Neural progenitor cell (in vitro differentiated cells): ENCODE measurements at regions not wholly inside any gene's neighbourhood (a gene's known extent, or its start where the extent isn't known, plus 50 kb on each side); places are given as distances from the start of the nearest gene placed in this dataset.

ENCODE experiments used
- DNase-seq: peaks from one replicate; pipeline ENCODE4 v3.0.0-alpha.2; 2016; ENCODE audit warnings: low spot score
- H2AFZ ChIP-seq: fragments of 200-600 bp; sonication (generic); replicated peaks from 2 replicates; pipeline ENCODE4 v1.6.1; 2016; ENCODE audit warnings: antibody characterized with exemption
- H3F3A ChIP-seq: fragments of 200-600 bp; sonication (generic); 2 replicates; pipeline ENCODE4 v1.6.1; 2016; ENCODE audit warnings: antibody characterized with exemption, low read depth
- H3K27ac ChIP-seq: fragments of 200-600 bp; sonication (generic); 2 replicates; pipeline ENCODE4 v1.5.1; 2016; ENCODE audit warnings: mild to moderate bottlenecking
- H3K27me3 ChIP-seq: fragments of 200-600 bp; sonication (generic); 2 replicates; pipeline ENCODE4 v1.6.1; 2016; ENCODE audit warnings: mild to moderate bottlenecking, moderate library complexity
- H3K36me3 ChIP-seq: fragments of 200-600 bp; sonication (generic); 2 replicates; pipeline ENCODE4 v1.5.1; 2016
- H3K4me1 ChIP-seq: fragments of 200-600 bp; sonication (generic); 2 replicates; pipeline ENCODE4 v1.6.1; 2016; ENCODE audit warnings: mixed run types
- H3K4me2 ChIP-seq: fragments of 200-600 bp; sonication (generic); 2 replicates; pipeline ENCODE4 v1.6.1; 2016
- H3K4me3 ChIP-seq: fragments of 200-600 bp; sonication (generic); 2 replicates; pipeline ENCODE4 v1.5.1; 2016
- H3K79me2 ChIP-seq: fragments of 200-600 bp; sonication (generic); 2 replicates; pipeline ENCODE4 v1.6.1; 2016; ENCODE audit warnings: low read depth
- H3K9ac ChIP-seq: fragments of 200-600 bp; sonication (generic); 2 replicates; pipeline ENCODE4 v1.6.1; 2016
- H3K9me3 ChIP-seq: fragments of 200-600 bp; sonication (generic); 2 replicates; pipeline ENCODE4 v1.5.1; 2016; ENCODE audit warnings: low read depth
- H4K20me1 ChIP-seq: fragments of 200-600 bp; sonication (generic); 2 replicates; pipeline ENCODE4 v1.6.1; 2016; ENCODE audit warnings: low read depth
- H3K27ac Mint-ChIP-seq: 3 replicates; pipeline ENCODE4 v1.8.0; 2021; ENCODE audit warnings: mixed read lengths
- H3K27me3 Mint-ChIP-seq: 2 replicates; pipeline ENCODE4 v1.8.0; 2022; ENCODE audit warnings: low read depth, mild to moderate bottlenecking, inconsistent platforms, moderate library complexity, mixed read lengths; ENCODE audit not compliant: insufficient read depth
- H3K36me3 Mint-ChIP-seq: 3 replicates; pipeline ENCODE4 v1.8.0; 2021; ENCODE audit warnings: mixed read lengths
- H3K4me1 Mint-ChIP-seq: 3 replicates; pipeline ENCODE4 v1.8.0; 2021; ENCODE audit warnings: mixed read lengths
- H3K4me3 Mint-ChIP-seq: 3 replicates; pipeline ENCODE4 v1.8.0; 2021; ENCODE audit warnings: mild to moderate bottlenecking, moderate library complexity, mixed read lengths
- H3K9me3 Mint-ChIP-seq: 3 replicates; pipeline ENCODE4 v1.8.0; 2020; ENCODE audit warnings: mixed read lengths
- CTCF ChIP-seq: fragments of 200-600 bp; sonication (generic); IDR thresholded peaks from 2 replicates; pipeline ENCODE4 v1.5.1; 2017; ENCODE audit warnings: antibody characterized with exemption, mild to moderate bottlenecking
- EZH2 ChIP-seq: fragments of 200-600 bp; sonication (generic); IDR thresholded peaks from 2 replicates; pipeline ENCODE4 v1.6.1; 2017; ENCODE audit warnings: antibody characterized with exemption, mild to moderate bottlenecking, moderate library complexity
- EZH2phosphoT487 ChIP-seq: fragments of 200-600 bp; sonication (generic); IDR thresholded peaks from 2 replicates; pipeline ENCODE4 v1.6.1; 2017; ENCODE audit warnings: antibody characterized with exemption

- Histone ChIP-seq H3F3A (no peaks in the 10 kb centered on the region), H3K36me3 (no peaks in the 10 kb centered on the region), H4K20me1 (no peaks in the 10 kb centered on the region), H3K4me3 (no peak overlapping the region), H3K9ac (no peak overlapping the region), H3K79me2 (no peaks in the 10 kb centered on the region), H3K27me3 (no peaks in the 10 kb centered on the region), H3K9me3 (no peaks in the 10 kb centered on the region), H2AFZ (no peak overlapping the region), H3K4me1 (no peaks in the 10 kb centered on the region), H3K4me2 (no peak overlapping the region), H3K27ac (no peak overlapping the region)
- Mint-ChIP-seq H3K9me3 (peaks cover 11% of the 10 kb centered on the region), H3K27ac (no peak overlapping the region), H3K4me1 (no peaks in the 10 kb centered on the region), H3K27me3 (no peaks in the 10 kb centered on the region), H3K4me3 (no peak overlapping the region), H3K36me3 (no peaks in the 10 kb centered on the region)
- DNase-seq: no peak
- no peak for TF ChIP-seq EZH2phosphoT487
- TF ChIP-seq CTCF: no peak
- no peak for TF ChIP-seq EZH2
These were observed 165.1 kb downstream of the CENPC start for GRCh38 chr4:67380154-67380553.

GRCh38 chr4:67375291-67375690 is 170.0 kb downstream of the CENPC start:
- Histone ChIP-seq H3K9ac (no peak overlapping the region), H2AFZ (no peak overlapping the region), H3K79me2 (no peaks in the 10 kb centered on the region), H3F3A (no peaks in the 10 kb centered on the region), H3K9me3 (no peaks in the 10 kb centered on the region), H3K36me3 (no peaks in the 10 kb centered on the region), H3K4me2 (no peak overlapping the region), H3K4me3 (no peak overlapping the region), H3K27ac (no peak overlapping the region), H3K27me3 (no peaks in the 10 kb centered on the region), H3K4me1 (peaks cover 3% of the 10 kb centered on the region), H4K20me1 (no peaks in the 10 kb centered on the region)
- TF ChIP-seq EZH2 (no peak), CTCF (no peak), EZH2phosphoT487 (no peak)
- Mint-ChIP-seq H3K27me3 (no peaks in the 10 kb centered on the region), H3K27ac (no peak overlapping the region), H3K4me3 (no peak overlapping the region), H3K4me1 (no peaks in the 10 kb centered on the region), H3K9me3 (peaks cover 8% of the 10 kb centered on the region), H3K36me3 (no peaks in the 10 kb centered on the region)
- no peak for DNase-seq

DNA sequence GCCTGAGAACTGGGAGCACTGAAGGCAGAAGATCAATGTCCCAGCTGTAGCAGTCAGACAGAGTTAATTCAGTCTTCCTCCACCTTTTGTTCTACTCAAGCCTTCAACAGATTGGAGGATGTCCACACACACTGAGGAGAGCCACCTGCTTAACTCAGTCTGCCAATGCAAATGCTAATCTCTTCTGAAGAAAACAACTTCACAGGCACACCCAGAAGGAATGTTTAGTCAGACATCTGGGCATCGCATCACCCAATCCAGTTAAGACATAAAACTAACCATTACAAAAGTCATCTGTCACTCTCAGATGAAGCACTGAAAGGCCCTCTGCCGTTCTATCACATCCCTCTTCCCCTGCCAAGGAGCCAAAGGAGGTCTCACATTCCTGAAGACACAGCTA is 173.7 kb downstream of the CENPC start:
- no peaks in the 10 kb centered on the region for H3K27me3 ChIP-seq
- no peaks in the 10 kb centered on the region for H3K9me3 Mint-ChIP-seq
- no peaks in the 10 kb centered on the region for H3K36me3 Mint-ChIP-seq

More for the DNA sequence above, 173.7 kb downstream of the CENPC start:
- TF ChIP-seq EZH2phosphoT487: no peak
- no peak for TF ChIP-seq EZH2
- no peak for TF ChIP-seq CTCF
- H3F3A ChIP-seq: no peaks in the 10 kb centered on the region
- Mint-ChIP-seq H3K4me1 (no peaks in the 10 kb centered on the region), H3K27me3 (no peaks in the 10 kb centered on the region), H3K27ac (no peak overlapping the region), H3K4me3 (no peak overlapping the region)
- H3K27ac ChIP-seq: no peak overlapping the region
- no peaks in the 10 kb centered on the region for H4K20me1 ChIP-seq
- H3K4me3 ChIP-seq: no peak overlapping the region
- H3K9ac ChIP-seq: no peak overlapping the region
- H3K36me3 ChIP-seq: no peaks in the 10 kb centered on the region
- peaks cover 3% of the 10 kb centered on the region for H3K4me1 ChIP-seq
- H3K79me2 ChIP-seq: no peaks in the 10 kb centered on the region
- H2AFZ ChIP-seq: no peak overlapping the region
- no peaks in the 10 kb centered on the region for H3K9me3 ChIP-seq
- DNase-seq: peak; percentile 25
- no peak overlapping the region for H3K4me2 ChIP-seq
